ENCODE measurements at regions not wholly inside any gene's neighbourhood (a gene's known extent, or its start where the extent isn't known, plus 50 kb on each side); places are given as distances from the start of the nearest gene placed in this dataset.

GRCh38 chr9:30127371-30127770, 2257.1 kb upstream of the ACO1 start:
- no peak overlapping the region for H3K4me3 Mint-ChIP-seq
- Histone ChIP-seq H3K4me1 (no peaks in the 10 kb centered on the region), H3F3A (ENCODE audit: low read depth) (no peaks in the 10 kb centered on the region), H2AFZ (replicated peaks) (no peak overlapping the region), H3K27me3 (no peaks in the 10 kb centered on the region), H3K79me2 (ENCODE audit: low read depth) (no peaks in the 10 kb centered on the region), H3K36me3 (no peaks in the 10 kb centered on the region), H4K20me1 (ENCODE audit: low read depth) (no peaks in the 10 kb centered on the region), H3K9me3 (ENCODE audit: low read depth) (no peaks in the 10 kb centered on the region), H3K4me2 (no peak overlapping the region), H3K27ac (no peak overlapping the region), H3K9ac (no peak overlapping the region), H3K4me3 (no peak overlapping the region)
- H3K27me3 Mint-ChIP-seq (ENCODE audit: insufficient read depth, low read depth), result no peaks in the 10 kb centered on the region
- no peak for DNase-seq (ENCODE audit: low spot score)
- no peaks in the 10 kb centered on the region for H3K4me1 Mint-ChIP-seq
- no peak for TF ChIP-seq EZH2 (IDR thresholded peaks at IDR 0.05)
- no peak for TF ChIP-seq EZH2phosphoT487 (IDR thresholded peaks at IDR 0.05)
- TF ChIP-seq CTCF (IDR thresholded peaks at IDR 0.05), result no peak
- no peaks in the 10 kb centered on the region for H3K36me3 Mint-ChIP-seq
- H3K27ac Mint-ChIP-seq, result no peak overlapping the region
- no peaks in the 10 kb centered on the region for H3K9me3 Mint-ChIP-seq

- Histone ChIP-seq H3K4me1 (no peaks in the 10 kb centered on the region), H3K9ac (no peak overlapping the region), H3K36me3 (no peaks in the 10 kb centered on the region), H3F3A (ENCODE audit: low read depth) (no peaks in the 10 kb centered on the region), H3K27me3 (no peaks in the 10 kb centered on the region), H3K79me2 (ENCODE audit: low read depth) (no peaks in the 10 kb centered on the region), H3K4me3 (no peak overlapping the region), H2AFZ (replicated peaks) (peak overlapping the region; percentile 79), H3K9me3 (ENCODE audit: low read depth) (no peaks in the 10 kb centered on the region), H4K20me1 (ENCODE audit: low read depth) (no peaks in the 10 kb centered on the region), H3K4me2 (no peak overlapping the region), H3K27ac (no peak overlapping the region)
- H3K4me3 Mint-ChIP-seq, result no peak overlapping the region
- TF ChIP-seq EZH2 (IDR thresholded peaks at IDR 0.05), result no peak
- TF ChIP-seq EZH2phosphoT487 (IDR thresholded peaks at IDR 0.05), result no peak
- TF ChIP-seq CTCF (IDR thresholded peaks at IDR 0.05), result no peak
- H3K4me1 Mint-ChIP-seq, result peaks cover 3% of the 10 kb centered on the region
- no peak overlapping the region for H3K27ac Mint-ChIP-seq
- no peaks in the 10 kb centered on the region for H3K27me3 Mint-ChIP-seq (ENCODE audit: insufficient read depth, low read depth)
- no peak for DNase-seq (ENCODE audit: low spot score)
- no peaks in the 10 kb centered on the region for H3K9me3 Mint-ChIP-seq
- no peaks in the 10 kb centered on the region for H3K36me3 Mint-ChIP-seq
Measured at GRCh38 chr9:30140407-30140806, 2244.0 kb upstream of the ACO1 start.

GRCh38 chr9:30160570-30160969, 2223.9 kb upstream of the ACO1 start:
- no peaks in the 10 kb centered on the region for H3F3A ChIP-seq (ENCODE audit: low read depth)

More at GRCh38 chr9:30160570-30160969, 2223.9 kb upstream of the ACO1 start:
- H3K27me3 Mint-ChIP-seq (ENCODE audit: insufficient read depth, low read depth), result no peaks in the 10 kb centered on the region
- H3K4me3 Mint-ChIP-seq, result no peak overlapping the region
- DNase-seq (ENCODE audit: low spot score), result no peak
- no peak overlapping the region for H3K27ac ChIP-seq
- H3K4me2 ChIP-seq, result no peak overlapping the region
- peaks cover 3% of the 10 kb centered on the region for H3K4me1 Mint-ChIP-seq
- H2AFZ ChIP-seq (replicated peaks), result no peak overlapping the region
- no peak overlapping the region for H3K9ac ChIP-seq
- peaks cover 9% of the 10 kb centered on the region for H3K4me1 ChIP-seq
- H3K27ac Mint-ChIP-seq, result no peak overlapping the region
- no peaks in the 10 kb centered on the region for H3K79me2 ChIP-seq (ENCODE audit: low read depth)
- no peak for TF ChIP-seq CTCF (IDR thresholded peaks at IDR 0.05)
- no peak for TF ChIP-seq EZH2phosphoT487 (IDR thresholded peaks at IDR 0.05)
- no peak for TF ChIP-seq EZH2 (IDR thresholded peaks at IDR 0.05)
- H3K27me3 ChIP-seq, result no peaks in the 10 kb centered on the region
- H3K9me3 ChIP-seq (ENCODE audit: low read depth), result no peaks in the 10 kb centered on the region
- no peaks in the 10 kb centered on the region for H4K20me1 ChIP-seq (ENCODE audit: low read depth)
- no peaks in the 10 kb centered on the region for H3K36me3 Mint-ChIP-seq
- H3K36me3 ChIP-seq, result no peaks in the 10 kb centered on the region
- no peaks in the 10 kb centered on the region for H3K9me3 Mint-ChIP-seq
- no peak overlapping the region for H3K4me3 ChIP-seq

All from neural progenitor cell (in vitro differentiated cells).